AG10803 (cell line): ENCODE measurements at regions not wholly inside any gene's neighbourhood (a gene's known extent, or its start where the extent isn't known, plus 50 kb on each side); places are given as distances from the start of the nearest gene placed in this dataset.

Experiments
- DNase-seq: peaks from one replicate; pipeline ENCODE4 v3.0.0; 2010; ENCODE audit warnings: low read depth
- H3K4me3 ChIP-seq: 2 replicates; pipeline ENCODE4 v1.5.1; 2011; ENCODE audit warnings: mild to moderate bottlenecking, low read length, control low read depth
- CTCF ChIP-seq: conservative IDR thresholded peaks from 2 replicates; pipeline ENCODE4 v1.5.1; 2011; ENCODE audit warnings: mild to moderate bottlenecking, low read length, control low read depth, inconsistent platforms

DNA sequence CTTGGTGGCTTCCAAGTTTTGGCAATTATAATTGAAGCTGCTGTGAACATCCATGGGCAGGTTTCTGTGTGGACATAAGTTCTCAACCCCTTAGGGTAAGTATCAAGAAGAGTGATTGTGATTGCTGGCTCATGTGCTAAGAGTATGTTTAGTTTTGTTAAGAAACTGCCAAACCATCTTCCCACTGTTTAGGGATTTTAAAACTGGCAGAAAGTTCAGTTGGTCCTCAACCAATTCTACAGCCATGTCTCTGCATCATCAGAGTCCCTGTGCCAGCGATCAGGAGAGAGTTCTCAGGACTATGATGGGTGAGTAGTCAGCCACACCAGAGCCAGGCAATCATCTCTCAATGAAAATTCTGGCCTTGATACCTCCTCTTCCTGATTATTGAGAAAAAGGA lies 193.8 kb downstream of the ZC3H11B start:
- no peak for TF ChIP-seq CTCF
- no peak overlapping the region for H3K4me3 ChIP-seq

GRCh38 chr1:219417610-219418009 lies 195.3 kb downstream of the ZC3H11B start:
- H3K4me3 ChIP-seq, result no peak overlapping the region
- no peak for DNase-seq
- no peak for TF ChIP-seq CTCF

More for the DNA sequence above, 193.8 kb downstream of the ZC3H11B start:
- no peak for DNase-seq

GRCh38 chr1:219416598-219417238 lies 196.2 kb downstream of the ZC3H11B start:
- peak; percentile 84 for TF ChIP-seq CTCF
- DNase-seq, result peak; percentile 43
- H3K4me3 ChIP-seq, result no peak overlapping the region

- no peak for DNase-seq
- TF ChIP-seq CTCF, result no peak
- no peak overlapping the region for H3K4me3 ChIP-seq
Observed at GRCh38 chr1:219415915-219416314, 197.0 kb downstream of the ZC3H11B start.

GRCh38 chr1:219415433-219415832 lies 197.5 kb downstream of the ZC3H11B start:
- H3K4me3 ChIP-seq, result no peak overlapping the region
- no peak for DNase-seq
- no peak for TF ChIP-seq CTCF

- TF ChIP-seq CTCF, result no peak
- no peak for DNase-seq
- H3K4me3 ChIP-seq, result no peak overlapping the region
Observed at GRCh38 chr1:219414250-219414649, 198.7 kb downstream of the ZC3H11B start.

DNA sequence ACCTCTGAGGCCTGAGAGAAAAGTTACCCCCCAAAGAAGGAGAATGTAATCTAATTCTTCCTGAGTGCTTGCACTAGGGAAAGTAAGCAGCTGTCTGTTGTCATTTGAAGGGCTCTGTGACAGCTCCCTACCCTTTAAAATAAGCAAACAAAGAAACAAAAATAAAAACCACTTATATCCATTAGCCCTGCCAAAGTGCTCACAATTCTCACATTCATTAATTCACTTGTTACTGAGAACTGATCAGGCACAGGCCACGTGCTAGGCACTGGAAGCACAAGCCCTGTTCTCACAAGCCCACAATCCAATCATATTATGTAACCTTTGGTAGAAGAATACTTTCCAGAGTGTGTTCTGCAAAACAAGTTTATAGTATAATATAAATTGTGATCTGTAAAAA lies 199.4 kb downstream of the ZC3H11B start:
- DNase-seq, result no peak
- no peak for TF ChIP-seq CTCF
- H3K4me3 ChIP-seq, result no peak overlapping the region
